SK-N-SH (cell line): ENCODE measurements at regions not wholly inside any gene's neighbourhood (a gene's known extent, or its start where the extent isn't known, plus 50 kb on each side); places are given as distances from the start of the nearest gene placed in this dataset.

Source experiments
- YY1 ChIP-seq: IDR thresholded peaks from 2 replicates; pipeline ENCODE4 v1.4.0; 2012; ENCODE audit warnings: low read depth, mild to moderate bottlenecking
- TF ChIP-seq, protein P1 (sequence below): fragments of 200-600 bp; sonication (generic); IDR thresholded peaks from 2 replicates; pipeline ENCODE4 v1.6.1; 2017; ENCODE audit warnings: antibody characterized with exemption, mild to moderate bottlenecking, moderate library complexity

DNA sequence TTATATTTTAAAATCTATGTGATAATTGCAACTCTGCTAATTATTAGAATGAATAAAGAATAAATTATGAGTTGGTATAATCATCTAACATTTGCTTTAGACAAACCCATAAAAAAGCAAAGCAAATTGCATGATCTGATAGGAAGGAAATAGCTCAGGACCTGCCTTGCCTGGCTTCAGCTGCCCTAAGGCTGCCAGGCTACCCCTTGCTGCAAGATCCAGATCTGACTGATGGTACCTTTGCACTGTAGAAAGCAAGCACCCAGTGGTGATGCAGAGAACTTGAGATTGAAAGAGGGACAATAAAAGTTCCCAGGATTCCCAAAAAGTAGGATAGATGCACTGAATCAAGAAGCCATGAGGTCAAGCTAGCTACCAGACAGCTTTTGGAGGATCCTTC lies 100.9 kb upstream of the FSTL4 start:
- TF ChIP-seq YY1: no peak
- TF ChIP-seq, protein P1, sequence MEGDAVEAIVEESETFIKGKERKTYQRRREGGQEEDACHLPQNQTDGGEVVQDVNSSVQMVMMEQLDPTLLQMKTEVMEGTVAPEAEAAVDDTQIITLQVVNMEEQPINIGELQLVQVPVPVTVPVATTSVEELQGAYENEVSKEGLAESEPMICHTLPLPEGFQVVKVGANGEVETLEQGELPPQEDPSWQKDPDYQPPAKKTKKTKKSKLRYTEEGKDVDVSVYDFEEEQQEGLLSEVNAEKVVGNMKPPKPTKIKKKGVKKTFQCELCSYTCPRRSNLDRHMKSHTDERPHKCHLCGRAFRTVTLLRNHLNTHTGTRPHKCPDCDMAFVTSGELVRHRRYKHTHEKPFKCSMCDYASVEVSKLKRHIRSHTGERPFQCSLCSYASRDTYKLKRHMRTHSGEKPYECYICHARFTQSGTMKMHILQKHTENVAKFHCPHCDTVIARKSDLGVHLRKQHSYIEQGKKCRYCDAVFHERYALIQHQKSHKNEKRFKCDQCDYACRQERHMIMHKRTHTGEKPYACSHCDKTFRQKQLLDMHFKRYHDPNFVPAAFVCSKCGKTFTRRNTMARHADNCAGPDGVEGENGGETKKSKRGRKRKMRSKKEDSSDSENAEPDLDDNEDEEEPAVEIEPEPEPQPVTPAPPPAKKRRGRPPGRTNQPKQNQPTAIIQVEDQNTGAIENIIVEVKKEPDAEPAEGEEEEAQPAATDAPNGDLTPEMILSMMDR: no peak
